ENCODE measurements at regions not wholly inside any gene's neighbourhood (a gene's known extent, or its start where the extent isn't known, plus 50 kb on each side); places are given as distances from the start of the nearest gene placed in this dataset.

DNA sequence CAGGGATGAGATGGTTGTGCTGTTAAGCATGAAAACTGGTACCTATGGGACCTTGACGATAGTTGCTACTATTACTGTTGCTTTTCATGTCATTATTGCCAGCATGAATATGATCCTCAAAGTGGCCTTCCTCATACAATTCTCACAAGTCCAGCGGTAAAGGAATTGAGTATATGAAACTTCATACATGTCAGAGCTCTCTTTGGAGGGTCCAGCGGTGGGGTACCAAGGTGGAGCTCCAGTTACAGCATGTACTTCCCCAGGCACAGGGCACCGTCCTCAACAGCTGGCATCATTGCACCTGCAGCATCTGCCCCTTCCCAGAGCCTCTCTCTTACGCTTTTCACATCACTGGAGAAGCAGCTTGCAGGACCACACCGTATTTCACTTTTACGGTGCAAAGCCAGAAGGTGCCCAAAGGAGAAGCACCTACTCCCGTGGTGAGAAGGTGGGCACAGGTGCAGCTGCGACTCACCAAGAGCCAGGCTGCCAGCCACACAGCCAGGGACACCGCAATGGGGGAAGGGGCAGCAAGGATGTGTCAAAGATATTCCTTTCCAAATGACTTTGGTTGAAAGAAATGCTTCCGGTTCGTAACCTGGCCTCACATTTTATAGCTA lies 166.4 kb upstream of the IRF2BP2 start:
- TF ChIP-seq CTCF (IDR thresholded peaks at IDR 0.05) (no peak), POLR2A (IDR thresholded peaks at IDR 0.05) (no peak), EP300 (IDR thresholded peaks at IDR 0.05) (no peak), POLR2AphosphoS5 (IDR thresholded peaks at IDR 0.05) (no peak)
